HepG2 (cell line): ENCODE measurements at regions not wholly inside any gene's neighbourhood (a gene's known extent, or its start where the extent isn't known, plus 50 kb on each side); places are given as distances from the start of the nearest gene placed in this dataset.

Experiments
- BRD4 ChIP-seq: sonication (generic); formaldehyde crosslinking; IDR thresholded peaks from 2 replicates; pipeline ENCODE4 v1.4.0; 2020; ENCODE audit warnings: missing genetic modification reagents
- DNMT3B ChIP-seq: conservative IDR thresholded peaks from 2 replicates; pipeline ENCODE4 v1.6.1; 2016; ENCODE audit warnings: missing biosample characterization, control low read depth
- DR1 ChIP-seq: sonication (generic); formaldehyde crosslinking; IDR thresholded peaks from 2 replicates; pipeline ENCODE4 v1.8.0; 2021; ENCODE audit warnings: mild to moderate bottlenecking, missing genetic modification reagents, inconsistent platforms
- HOXD1 ChIP-seq: sonication (generic); formaldehyde crosslinking; IDR thresholded peaks from 2 replicates; pipeline ENCODE4 v1.5.0; 2020; ENCODE audit warnings: missing genetic modification reagents
- IRF9 ChIP-seq: sonication (generic); formaldehyde crosslinking; IDR thresholded peaks from 2 replicates; pipeline ENCODE4 v1.8.0; 2022; ENCODE audit warnings: missing genetic modification reagents, mild to moderate bottlenecking, borderline replicate concordance
- JUN ChIP-seq: sonication (generic); formaldehyde crosslinking; IDR thresholded peaks from 2 replicates; pipeline ENCODE4 v1.4.0; 2020; ENCODE audit warnings: mild to moderate bottlenecking, missing genetic modification reagents
- KMT2B ChIP-seq: IDR thresholded peaks from 2 replicates; pipeline ENCODE4 v1.6.1; 2016; ENCODE audit warnings: missing genetic modification reagents, missing compliant biosample characterization
- NRL ChIP-seq: sonication (generic); formaldehyde crosslinking; IDR thresholded peaks from 2 replicates; pipeline ENCODE4 v1.5.0; 2020; ENCODE audit warnings: missing genetic modification reagents, mild to moderate bottlenecking, moderate library complexity, borderline replicate concordance
- PRDM10 ChIP-seq: sonication (generic); formaldehyde crosslinking; IDR thresholded peaks from 2 replicates; pipeline ENCODE4 v1.4.0; 2020; ENCODE audit warnings: low read depth, missing genetic modification reagents
- PRMT3 ChIP-seq: sonication (generic); formaldehyde crosslinking; IDR thresholded peaks from 2 replicates; pipeline ENCODE4 v1.8.1; 2022; ENCODE audit warnings: low read depth, mild to moderate bottlenecking, moderate library complexity, missing genetic modification reagents, borderline replicate concordance
- YEATS2 ChIP-seq: sonication (generic); formaldehyde crosslinking; IDR thresholded peaks from 2 replicates; pipeline ENCODE4 v1.4.0; 2020; ENCODE audit warnings: missing genetic modification reagents, borderline replicate concordance
- ZNF598 ChIP-seq: sonication (generic); formaldehyde crosslinking; IDR thresholded peaks from 2 replicates; pipeline ENCODE4 v1.5.1; 2020; ENCODE audit warnings: mild to moderate bottlenecking, missing genetic modification reagents, borderline replicate concordance
- ZNF841 ChIP-seq: sonication (generic); formaldehyde crosslinking; IDR thresholded peaks from 2 replicates; pipeline ENCODE4 v1.8.1; 2023; ENCODE audit warnings: missing genetic modification reagents, borderline replicate concordance

- TF ChIP-seq JUN (CRISPR knock-in tag) (no peak), PRMT3 (no peak), YEATS2 (CRISPR knock-in tag) (no peak), ZNF598 (no peak), IRF9 (CRISPR knock-in tag) (no peak), HOXD1 (CRISPR knock-in tag) (no peak), DNMT3B (no peak), PRDM10 (CRISPR knock-in tag) (no peak), DR1 (no peak), NRL (CRISPR knock-in tag) (no peak), BRD4 (CRISPR knock-in tag) (no peak), KMT2B (CRISPR knock-in tag) (no peak), ZNF841 (CRISPR knock-in tag) (no peak)
These were observed 135.9 kb downstream of the ELAPOR2 start (continued) for GRCh38 chr7:86923527-86923926.
